Umbilical cord (tissue), 1 donor: ENCODE measurements at regions not wholly inside any gene's neighbourhood (a gene's known extent, or its start where the extent isn't known, plus 50 kb on each side); places are given as distances from the start of the nearest gene placed in this dataset.

Experiments
- DNase-seq: peaks from one replicate; pipeline ENCODE4 v3.0.0-alpha.2; 2015; ENCODE audit warnings: low spot score

DNA sequence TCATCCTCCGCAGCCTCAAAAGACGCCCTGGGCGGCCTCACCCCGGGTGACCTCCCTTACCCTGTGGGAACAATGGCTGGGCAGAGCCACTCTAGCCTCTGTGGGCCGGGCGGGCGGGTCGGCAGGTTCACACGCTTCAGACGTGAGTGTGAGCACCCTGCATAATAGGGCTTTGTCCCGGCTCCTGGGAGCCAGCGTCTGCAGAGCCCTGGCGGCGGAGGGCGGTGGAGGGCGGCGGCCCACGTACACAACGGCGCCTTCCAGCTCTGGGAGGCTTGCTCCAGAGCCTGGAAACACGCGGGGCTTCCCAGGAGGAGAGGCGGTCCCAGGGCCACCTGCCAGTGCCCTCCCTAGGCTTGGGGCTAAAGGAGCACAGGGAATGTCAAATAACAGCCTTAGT lies 205.6 kb downstream of the BCL11B start:
- no peak for DNase-seq

DNA sequence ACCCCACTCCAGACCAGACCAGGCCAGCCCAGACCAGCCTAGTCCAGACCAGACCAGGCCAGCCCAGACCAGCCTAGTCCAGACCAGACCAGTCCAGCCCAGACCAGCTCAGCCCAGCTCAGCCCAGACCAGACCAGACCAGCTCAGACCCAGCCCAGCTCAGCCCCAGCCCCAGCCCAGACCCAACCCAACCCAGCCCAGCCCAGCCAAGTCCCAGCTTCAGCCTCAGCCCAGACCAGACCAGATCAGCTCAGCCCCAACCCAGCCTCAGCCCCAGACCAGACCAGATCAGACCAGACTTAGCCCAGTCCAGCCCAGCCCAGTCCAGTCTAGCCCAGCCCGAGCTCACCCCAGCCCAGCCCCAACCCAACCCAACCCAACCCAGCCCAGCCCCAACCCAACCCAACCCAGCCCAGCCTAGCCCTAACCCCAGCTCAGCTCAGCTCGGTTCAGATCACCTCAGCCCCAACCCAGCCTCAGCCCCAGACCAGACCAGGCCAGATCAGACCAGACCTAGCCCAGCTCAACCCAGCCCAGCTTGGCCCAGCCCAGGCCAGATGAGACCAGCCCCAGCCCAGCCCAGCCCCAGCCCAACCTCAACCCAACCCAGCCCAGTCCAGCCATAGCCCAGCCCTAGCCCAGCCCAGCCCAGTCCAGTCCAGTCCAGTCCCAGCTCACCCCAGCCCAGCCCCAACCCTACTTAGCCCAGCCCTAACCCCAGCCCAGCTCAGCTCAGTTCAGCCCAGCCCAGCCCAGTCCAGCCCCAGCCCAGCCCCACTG lies 204.7 kb downstream of the BCL11B start:
- no peak for DNase-seq

DNA sequence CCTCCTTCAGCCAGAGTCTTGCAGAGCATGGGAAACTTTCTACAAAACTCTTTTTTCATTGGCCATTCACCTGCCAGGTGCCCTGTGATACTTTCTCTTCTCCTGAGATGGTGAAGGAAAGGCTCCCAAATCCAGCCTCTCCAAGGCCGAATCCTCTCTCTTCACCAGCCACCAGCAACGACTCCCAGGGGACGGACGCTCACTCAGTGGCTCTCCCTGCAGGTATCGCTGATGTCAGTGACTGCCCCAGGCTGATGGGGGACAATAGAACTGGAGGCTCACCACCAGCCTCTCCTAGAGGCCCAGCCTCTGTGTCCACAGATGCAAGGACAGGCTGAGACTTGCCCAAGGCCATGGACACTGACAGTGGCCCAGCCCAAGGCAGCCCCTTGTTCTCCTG lies 204.1 kb downstream of the BCL11B start:
- no peak for DNase-seq

DNA sequence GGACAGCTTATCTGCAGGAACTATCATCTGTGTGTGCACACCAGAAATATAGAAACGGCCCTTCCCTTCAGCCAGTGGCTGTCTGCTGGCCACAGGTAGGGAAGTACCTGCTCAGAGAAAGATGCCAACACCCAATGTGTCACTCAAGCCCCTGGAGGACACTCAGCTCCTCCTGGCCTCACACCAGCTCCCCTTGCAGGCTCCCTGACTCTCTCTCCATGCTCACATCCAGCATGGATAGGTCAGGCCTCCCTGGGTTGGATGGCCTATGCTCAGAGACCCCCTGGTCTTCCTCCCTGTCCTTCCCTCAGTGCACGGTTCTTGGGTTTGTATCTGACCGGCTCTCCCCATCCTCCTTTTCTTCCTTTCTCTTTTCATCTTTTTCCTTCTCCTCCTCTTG lies 202.1 kb downstream of the BCL11B start:
- no peak for DNase-seq

DNA sequence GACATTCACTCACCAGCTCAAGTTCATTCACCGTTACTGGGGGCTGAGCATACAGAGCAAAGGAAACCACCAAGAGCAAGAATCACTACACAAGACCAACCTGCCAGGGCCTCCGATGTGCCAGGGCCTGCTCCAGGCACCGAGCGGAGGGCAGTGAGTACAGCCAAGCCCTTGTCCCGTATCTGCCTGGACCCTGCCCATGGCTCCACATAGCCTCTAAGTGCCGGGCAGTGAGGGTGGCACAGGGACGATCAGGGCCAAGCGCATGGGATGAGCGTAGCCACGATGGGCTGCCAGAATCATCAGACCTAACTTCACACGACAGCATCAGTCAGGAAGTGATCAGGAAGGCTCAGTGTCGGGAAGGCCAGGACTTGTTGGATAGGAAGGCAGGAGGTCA lies 199.6 kb downstream of the BCL11B start:
- no peak for DNase-seq

DNA sequence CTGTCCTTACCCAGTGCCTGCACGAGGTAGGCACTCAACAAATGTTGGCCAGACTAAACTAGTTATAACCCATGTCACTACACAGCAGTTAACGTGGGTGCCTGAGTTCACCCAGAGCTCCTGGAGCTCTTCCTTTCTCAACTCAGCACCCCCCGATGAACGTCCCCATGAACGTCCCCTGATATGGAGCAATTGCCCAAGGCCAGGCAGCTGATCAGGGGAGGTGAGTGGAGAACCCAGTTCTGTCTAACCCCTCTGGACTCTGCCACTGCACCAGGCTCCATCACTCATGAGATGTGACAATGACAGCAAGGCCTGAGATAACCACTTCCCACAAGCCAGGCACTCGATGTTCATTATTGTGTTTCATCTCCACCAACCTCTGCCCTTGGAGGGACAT lies 199.0 kb downstream of the BCL11B start:
- no peak for DNase-seq

DNA sequence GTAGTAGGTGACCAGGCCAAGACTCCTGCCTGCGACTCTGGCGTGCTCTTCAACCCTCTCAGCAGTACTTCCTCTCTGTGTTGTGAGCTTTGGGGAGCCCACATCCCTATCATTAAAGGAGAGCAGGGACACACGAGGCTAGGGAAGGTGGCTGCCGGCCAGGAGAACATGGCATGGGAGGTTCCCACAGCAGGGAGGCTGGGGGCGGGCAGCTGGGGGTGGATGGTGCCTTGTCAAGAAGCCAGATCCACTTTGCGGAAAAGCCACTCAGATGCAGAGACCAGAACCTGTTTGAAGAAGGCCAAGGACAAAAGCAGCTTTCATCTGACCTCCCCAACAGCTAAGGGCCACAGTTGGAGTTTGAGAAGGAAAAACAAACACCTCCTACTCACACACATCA lies 198.6 kb downstream of the BCL11B start:
- no peak for DNase-seq

DNA sequence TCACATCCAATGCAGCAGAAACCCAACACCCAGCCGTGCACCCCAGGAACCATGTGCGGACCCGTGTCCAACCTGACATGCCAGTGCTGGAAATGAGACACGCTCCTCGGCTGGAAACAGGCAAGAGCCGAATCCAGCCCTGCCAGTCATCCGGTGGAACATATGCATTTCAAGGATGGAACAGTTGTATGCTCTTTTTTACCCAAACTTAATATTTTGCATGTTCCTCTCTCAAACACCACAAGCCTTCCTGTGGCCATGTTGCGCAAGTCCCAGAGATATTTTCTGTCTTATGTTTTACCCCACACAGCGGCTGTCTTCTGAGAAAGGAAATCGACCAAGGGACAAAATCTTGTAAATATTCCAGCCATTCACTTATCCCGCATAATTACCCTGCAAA lies 196.9 kb downstream of the BCL11B start:
- no peak for DNase-seq

DNA sequence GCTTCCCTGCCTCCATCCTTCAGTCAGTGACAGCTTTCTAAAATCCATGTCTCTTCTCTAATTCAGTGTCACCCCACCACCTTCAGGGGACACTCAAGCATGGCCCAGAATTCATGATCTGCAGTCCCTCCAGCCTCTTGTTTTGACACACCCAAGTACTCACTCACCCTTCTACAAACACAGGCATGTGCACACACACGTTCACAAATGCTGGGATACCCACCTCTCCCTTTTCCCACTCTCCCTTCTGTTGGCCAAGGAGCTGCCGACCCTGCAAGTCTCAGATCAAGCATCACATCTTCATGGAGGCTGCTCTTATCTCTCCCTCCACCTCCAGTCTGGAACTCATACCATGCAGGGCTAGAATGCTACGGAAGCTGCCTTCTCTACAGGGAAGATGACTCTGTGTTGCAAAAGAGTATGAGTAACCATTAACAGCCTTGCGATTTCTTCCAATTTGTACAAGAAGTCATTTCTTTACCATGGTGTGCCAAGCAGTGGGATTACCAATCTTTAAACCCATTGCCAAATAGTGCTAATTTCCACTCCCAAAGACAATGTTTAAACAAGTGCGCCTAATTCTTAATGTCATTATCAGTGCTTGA lies 196.1 kb downstream of the BCL11B start:
- DNase-seq = no peak

DNA sequence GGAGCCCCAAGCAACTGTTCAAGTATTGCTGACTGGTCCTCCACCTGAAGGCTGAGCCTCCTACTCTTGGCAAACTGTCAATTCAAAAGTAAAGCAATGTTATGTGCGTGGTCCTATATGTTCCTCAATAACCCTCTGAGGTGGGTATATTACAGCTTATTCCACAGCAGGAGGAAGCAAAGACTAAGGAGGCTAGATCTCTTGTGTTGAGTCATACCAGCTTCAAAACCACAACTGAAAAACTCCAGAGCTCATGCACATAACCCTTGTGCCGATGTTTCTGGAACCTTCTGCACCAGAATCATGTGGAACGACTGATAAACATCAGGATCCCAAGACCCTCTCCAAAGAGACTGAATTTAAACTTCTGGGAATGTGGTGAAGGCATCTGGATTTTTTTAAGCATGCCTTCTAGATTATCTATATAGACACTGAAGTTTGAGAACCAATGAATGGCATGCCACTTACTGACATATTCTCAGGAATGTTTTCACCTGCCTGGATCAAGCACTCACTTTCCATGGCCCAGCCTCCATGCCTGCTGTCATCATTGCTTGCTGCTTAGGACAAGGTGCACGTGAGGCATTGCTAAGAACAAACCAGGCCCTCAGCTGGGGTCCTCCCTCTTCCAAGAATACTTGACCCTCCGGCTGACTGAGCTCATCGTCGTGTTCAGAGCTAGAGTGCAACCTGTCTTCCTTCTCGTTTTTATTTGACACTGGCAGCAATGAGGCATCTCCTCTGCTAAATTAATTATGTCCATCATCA lies 194.7 kb downstream of the BCL11B start:
- no peak for DNase-seq

DNA sequence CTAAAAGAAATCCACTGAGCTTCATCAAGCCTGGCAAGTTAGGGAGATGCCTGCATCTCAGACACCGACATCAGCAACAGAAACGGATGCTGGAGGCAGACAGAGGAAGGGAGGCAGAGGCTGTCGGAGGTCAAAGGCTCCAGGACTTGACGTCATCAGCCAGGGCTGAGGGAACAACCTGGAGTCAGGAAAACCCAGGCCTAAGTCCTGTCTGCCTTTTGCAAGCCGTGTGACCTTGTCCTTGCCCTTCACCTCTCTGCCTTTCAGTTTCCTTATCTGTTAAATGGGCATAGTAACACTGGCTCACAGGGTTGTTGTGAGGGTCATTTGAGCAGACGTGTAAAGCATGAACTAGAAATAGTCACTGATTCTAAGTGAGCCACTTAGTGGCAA lies 194.2 kb downstream of the BCL11B start:
- no peak for DNase-seq

DNA sequence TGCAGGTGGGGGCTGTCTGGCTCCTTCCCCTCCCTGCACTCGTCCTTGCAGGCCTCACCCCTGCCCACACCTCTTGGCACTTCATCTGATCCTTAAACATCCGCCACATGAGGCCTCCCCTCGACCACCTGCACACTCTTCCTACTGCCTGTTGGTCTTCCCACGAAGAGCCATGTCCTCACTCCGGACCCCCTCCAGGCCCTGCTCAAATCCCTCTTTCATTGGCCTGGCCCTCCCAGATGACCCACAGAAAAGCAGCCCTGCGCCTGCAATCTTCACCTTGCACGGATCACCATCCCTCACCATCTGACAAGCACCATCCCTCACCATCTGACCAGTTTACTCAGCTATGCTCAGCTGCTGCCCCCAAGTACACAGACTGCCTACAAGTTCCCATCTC lies 193.6 kb downstream of the BCL11B start:
- no peak for DNase-seq

DNA sequence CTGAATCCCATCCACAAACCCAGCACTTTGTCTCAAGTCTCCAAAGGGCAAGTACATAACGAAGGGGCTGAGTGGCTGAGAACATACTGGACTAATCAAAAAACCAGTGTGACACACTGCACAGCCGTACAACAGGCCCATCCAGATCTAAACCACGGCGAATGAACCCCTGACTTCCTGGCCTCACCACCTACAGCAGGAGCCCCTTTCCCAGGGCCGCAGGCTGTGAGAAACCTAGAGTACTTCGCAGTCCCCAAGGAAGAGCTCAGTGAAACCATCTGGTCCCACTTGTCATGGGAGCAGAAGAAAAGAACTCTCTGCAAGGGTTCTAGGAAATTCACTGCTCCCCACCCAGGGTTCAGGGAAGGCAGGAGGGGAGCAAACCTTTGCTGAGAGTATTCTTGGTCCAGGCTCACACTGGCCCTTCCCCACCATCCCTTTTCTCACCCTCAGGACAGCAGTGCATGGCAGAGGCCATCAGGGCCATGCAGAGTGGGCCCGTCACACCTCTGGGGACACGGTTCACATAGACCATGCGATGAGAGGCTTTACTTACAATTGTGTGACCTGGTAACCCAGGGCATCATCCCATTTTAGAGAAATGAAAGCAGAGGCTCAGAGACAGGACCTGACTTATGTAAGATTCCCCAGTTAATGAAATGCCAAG lies 192.8 kb downstream of the BCL11B start:
- DNase-seq = no peak

DNA sequence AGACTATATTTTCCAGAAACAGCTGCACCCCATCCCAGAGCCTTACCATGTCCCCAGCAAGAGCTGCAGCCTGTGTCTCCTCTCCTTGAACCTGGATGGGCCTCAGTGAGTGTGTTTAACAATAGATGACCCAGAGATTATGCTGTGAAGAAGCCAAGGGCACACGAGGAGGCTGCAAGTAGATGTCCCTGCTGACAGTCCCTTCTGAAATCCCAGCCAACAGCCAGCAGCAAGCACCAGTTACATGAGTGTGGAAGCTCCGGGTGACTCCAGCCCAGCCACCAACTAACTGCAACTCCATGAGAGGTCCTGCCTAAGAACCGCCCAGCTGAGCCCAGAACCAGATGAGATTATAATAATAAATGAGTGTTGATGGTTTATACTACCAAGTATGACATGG lies 191.7 kb downstream of the BCL11B start:
- DNase-seq = no peak

DNA sequence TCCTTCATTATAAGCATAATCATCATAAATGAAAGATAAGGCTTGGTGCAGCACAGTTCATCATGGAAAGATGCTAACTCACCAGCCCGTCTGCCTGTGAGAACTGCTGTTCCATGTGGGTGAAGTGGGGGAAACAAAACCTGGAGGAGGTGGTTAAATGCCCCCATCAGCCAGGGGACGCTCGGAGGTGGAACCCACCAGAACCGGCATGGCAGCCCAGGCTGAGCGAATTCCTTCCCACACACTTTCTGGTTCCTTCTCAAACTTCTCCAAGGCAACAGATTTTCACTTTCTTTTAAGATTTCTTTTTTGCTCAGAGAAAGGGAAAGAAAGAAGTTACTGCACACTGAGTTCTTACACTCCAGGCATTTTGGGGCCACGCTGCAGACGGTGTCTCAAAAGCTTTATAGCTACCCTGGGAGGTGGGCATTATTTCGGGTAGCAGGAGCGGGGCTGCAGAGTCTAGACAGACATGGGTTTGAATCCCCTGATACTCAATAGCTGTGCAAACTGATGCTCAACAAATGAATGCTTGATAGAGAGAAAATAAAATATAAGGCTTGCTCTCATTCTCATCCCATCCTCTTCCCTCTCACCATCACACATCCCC lies 190.7 kb downstream of the BCL11B start:
- DNase-seq = no peak

DNA sequence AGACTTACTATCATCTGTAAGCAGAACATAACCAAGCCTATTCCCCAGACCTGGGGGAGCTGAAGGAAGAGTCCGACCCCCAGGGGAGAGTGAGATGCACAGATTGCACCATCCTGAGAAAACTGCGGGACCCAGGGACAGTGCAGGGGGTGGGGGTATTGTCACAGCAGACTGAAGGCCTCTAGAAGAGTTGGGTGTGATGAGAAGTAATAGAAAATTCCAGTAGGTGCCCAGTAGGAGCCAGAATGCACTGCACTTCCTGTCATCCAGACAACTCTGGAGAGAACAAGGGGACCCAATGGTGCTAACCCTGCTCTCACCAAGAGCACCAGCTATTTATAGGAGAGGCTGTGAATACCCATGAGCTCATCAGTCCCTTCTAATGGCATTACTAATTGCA lies 190.1 kb downstream of the BCL11B start:
- no peak for DNase-seq

DNA sequence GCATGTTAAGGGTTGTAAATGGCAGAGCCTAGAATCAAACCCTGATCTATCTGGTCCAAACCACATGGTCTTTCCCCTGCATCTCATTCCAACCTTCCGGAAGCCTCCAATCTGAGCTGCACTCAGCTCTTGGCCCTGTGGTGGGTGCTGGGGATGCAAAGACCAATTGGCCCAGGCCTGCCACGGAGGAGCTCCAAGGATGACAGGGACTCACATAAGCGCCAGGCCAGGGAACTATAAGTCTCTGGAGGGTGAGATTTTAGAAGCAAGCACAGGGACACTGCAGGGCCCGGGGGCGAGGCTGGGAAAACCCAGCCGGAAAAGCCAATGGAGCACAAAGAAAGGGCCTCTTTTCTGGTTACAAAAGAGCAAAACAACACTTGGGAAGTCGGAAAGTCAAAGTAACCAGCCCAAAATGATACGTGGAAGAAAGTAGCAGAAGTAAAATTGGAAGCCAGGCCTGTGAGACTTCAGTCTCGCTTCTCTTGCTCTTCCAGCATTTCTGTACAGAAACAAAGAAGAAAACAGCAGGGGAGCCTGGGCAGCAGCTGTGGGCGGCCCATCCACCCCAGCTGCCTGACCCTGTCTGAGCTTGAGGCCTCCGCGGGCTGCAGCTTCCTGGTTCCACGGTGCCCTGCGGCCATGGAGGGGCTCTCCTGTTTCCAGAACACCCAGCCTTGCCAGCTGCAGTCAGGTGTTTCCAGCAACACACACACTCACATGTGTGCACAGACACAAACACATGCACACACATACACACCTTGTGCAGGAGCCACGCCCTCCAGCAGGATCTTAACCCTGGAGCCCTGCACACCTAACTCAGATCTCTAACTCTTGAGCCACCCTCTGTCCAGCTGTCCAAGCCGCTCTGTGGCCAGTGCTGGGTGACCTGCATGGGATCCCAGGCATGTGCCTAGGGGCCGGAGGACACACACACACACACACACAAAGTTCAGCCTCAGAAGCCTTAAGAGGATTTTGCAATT lies 178.2 kb downstream of the BCL11B start:
- DNase-seq = peak; percentile 9

DNA sequence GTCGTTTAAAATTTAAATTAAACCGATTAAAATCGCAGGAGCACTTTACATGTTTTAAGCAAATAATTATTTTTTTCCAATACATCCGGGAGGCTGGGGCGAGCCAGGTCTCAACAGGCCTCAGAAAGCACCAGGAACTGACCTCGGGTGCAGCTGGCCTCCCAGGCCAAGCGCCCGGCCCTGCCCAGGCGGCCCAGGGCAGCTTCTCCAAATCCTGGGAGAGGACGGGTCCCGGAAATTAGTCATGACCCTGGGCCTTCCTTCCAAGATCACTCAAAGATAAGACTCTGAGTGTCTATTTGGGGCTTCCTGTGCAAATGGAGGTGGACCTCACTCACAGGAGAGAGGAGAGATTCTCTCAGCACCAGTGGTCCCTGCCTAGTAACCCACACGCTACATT lies 177.1 kb downstream of the BCL11B start:
- no peak for DNase-seq

DNA sequence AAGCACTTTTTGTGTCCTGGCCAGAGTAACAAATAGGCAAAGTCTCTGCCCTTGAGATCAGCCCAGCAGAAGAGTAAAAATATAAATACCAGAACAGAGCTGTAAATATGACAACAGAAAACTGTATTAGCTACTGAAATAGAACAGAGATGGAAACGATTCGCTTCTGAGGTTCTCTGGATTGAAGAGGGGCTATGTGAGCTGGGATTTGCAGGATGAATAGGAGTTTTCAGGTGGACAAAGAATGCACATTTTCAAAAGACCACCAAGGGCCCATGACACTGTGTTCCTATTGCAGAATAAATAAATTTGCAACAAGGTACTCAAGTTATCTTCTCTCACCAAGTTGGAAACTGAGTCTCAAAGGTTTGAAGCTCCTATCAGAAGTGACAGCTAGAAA lies 176.6 kb downstream of the BCL11B start:
- DNase-seq = no peak

DNA sequence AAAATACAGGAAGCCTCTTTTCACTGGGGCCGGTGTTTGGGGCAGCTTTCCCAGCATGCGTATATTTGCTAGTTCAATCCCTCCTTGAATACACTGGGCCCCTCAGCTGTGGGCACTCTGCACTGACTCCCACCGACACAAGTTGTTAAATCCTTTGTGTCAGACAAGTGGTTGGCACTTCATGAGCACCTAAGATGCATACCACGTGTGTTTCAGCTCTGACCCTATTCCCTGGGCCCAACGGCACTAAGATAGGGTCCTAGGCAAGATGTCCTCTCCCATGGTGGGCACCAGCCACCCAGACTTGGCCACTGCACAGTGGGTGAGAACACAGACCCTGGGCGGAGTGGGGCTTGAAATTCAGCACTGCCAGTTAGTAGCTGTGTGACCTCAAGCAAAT lies 173.8 kb downstream of the BCL11B start:
- DNase-seq = no peak
